Erythroblast (primary cell): ENCODE measurements at regions not wholly inside any gene's neighbourhood (a gene's known extent, or its start where the extent isn't known, plus 50 kb on each side); places are given as distances from the start of the nearest gene placed in this dataset.

Experiments
- DNase-seq, 2 experiments: peaks; one replicate each; lab custom pipeline; 2025; lab: John Stamatoyannopoulos, UW
- GATA1 ChIP-seq: IDR thresholded peaks from 2 replicates; pipeline ENCODE4 v1.6.1; 2011; ENCODE audit warnings: low read depth, mild to moderate bottlenecking, control low read depth, low read length, moderate library complexity
- POLR2A ChIP-seq: IDR thresholded peaks from 2 replicates; pipeline ENCODE4 v1.6.1; 2011; ENCODE audit warnings: mild to moderate bottlenecking, low read length

DNA sequence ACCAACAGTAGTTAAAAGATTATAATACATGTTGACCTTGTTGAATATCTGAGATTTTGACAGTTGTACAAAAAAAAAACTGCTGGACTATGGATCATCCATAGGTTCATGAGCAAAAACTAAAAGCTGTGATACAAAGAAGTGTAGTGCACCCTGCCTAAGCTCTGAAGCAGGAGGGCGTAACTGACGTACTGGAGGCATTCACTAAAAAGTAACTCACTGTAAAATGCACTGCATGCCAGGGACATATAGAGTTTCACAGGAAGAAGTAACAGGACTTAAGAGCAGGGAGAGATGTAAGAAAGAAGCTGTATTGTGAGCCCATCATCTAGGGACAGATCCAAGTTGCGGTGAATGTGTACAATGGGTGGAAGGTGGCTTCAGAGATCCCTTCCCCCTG lies 177.9 kb downstream of the IRS2 start:
- TF ChIP-seq GATA1 (no peak), POLR2A (no peak)
- no peak for DNase-seq

DNA sequence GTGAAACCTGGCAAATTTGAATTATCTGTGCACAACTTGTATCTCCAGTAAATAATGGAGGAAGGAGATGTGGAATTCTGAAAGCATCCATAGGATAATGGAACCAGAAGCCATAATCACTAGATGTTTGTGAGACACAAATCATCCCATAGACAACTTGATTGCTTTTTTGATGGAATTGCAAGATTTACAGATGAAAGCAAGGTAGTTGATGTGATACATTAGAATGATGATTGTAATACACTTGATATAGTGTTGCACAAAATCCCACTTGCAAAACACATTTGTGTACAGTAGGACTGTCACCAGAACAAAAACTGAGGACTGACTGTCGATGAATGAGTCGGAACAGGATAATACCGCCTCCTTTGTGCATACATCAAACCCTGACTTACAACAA lies 178.3 kb downstream of the IRS2 start:
- TF ChIP-seq POLR2A (no peak), GATA1 (no peak)
- DNase-seq, result no peak

DNA sequence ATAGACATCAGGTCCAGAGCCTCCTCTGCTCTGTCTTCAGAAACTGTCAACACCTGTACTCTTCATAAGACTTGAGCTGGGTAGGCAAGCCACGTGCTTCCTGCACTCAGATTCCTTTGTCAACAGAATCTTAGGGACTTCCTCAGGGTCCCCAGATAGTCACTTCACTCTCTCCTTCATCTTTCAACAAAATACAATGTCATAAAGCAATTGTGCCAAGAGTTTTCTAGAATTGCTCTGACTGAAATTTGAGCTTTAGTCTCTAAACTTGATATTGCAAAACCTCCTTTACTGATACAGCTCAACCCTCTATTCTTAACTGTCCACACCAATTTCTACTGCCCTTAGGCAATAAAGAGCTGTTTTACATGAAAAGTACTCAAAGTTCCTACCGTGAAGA lies 179.9 kb downstream of the IRS2 start:
- no peak for TF ChIP-seq GATA1
- no peak for TF ChIP-seq POLR2A
- DNase-seq, result no peak

DNA sequence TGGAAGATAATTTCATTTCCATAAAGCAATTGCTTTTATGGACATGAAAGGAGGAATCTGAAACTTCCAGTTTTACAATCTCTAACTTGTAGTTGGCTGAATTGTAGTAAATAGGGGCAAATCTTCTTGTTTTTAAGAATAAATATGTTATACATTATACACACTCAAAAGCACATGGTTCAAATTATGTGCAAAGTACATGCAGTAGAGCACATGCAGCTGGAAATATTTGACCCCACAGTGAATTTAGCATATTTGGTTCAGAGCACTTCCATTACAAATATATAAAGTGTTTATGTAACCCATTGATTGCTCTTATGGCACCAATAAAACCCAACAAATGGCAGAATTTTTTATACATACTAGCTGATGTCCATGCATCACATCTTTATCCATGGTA lies 180.5 kb downstream of the IRS2 start:
- no peak for DNase-seq
- no peak for TF ChIP-seq POLR2A
- no peak for TF ChIP-seq GATA1

DNA sequence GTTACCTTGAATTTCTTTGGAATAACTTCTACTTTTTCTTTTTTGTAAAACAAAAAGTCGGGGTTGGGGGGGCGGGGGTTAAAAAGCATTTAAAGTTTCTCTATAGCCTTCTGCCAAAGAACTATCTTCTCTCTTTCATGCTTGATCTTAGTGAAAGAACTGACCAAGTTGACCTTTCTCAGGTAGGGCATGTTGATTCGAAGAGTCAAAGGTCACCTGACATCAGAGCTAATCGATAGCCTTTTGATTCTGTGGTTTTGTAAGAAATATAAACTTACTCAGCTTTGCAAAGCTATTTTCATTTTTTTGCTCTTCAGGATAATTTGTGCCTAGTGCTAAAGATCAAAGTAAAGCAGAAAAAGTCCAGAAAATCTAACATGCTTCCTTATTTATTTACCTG lies 181.5 kb downstream of the IRS2 start:
- DNase-seq, result no peak
- TF ChIP-seq POLR2A, result no peak
- TF ChIP-seq GATA1, result no peak

DNA sequence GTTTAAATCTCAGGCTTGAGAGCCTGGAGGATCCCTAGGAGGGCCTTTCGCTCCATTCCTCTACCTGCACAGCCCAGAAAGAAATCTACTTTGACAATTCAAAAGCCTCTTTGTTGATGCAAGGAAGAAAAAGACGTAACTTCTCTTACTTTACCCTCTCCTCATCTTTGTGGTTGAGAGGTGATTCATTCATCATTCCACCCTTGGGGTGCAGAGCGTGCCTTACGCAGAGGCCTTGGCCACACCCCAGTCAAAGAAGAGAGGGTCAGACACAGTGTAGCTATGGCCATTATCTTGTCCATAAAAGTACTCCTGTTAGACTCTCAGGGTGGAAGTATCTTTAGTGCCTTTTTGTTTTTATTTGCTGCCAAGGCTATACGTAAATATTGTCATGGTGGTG lies 184.0 kb downstream of the IRS2 start:
- DNase-seq, result no peak
- no peak for TF ChIP-seq GATA1
- TF ChIP-seq POLR2A, result no peak

DNA sequence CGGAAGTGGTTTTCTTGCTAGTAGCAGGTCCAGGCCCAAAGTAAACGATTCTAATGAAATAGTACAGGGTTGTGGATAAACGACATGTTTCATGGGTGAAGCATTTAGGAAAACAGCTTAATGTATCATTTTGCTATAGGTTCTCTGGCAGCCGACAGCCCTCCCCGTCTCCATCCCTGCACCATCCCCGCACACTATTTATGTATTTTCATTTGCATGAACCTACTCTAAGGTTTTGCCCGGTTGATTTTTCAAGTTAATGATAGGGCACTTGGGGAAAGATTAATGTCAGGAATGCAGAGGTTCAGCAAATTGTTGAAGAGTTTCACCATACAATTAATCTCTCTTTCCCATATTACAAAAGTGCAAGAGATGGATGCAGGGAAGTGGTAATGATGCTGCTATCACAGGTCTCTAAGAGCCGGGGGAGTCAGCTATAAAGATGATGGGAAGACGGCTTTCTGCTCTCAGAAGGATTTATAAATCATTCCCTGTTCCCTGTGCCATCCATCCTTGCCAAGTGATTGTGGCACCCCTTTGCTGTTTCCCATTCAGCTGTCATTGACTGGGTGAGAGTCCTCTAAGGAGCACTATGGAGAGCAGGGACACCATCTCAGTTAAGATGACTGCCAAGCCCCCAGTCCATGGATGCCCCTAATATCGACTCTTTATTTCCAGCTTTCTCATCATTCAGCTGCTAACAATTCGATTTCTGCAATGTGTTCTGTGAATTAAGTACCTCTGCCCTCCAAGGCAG lies 186.3 kb downstream of the IRS2 start:
- DNase-seq, result no peak
- TF ChIP-seq POLR2A (no peak), GATA1 (no peak)

DNA sequence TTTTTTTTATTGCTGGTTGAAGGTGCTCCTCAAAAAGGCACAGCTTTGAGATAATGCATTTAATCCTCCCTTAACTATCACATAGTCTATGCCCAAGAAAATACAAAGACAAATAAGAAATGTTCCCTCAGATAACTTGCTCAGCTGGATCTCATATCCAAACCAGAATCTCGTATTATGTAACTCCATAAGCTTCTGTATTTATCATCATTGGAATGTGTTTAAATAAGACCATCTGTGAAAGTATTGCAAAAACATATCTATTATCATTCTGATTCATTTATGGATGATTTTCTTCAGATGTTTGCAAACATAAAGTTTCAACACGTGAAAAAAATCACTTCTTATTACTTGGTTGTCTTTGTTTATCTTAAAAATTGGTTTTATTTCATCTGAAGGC lies 190.9 kb downstream of the IRS2 start:
- DNase-seq, result no peak
- TF ChIP-seq POLR2A (no peak), GATA1 (no peak)

DNA sequence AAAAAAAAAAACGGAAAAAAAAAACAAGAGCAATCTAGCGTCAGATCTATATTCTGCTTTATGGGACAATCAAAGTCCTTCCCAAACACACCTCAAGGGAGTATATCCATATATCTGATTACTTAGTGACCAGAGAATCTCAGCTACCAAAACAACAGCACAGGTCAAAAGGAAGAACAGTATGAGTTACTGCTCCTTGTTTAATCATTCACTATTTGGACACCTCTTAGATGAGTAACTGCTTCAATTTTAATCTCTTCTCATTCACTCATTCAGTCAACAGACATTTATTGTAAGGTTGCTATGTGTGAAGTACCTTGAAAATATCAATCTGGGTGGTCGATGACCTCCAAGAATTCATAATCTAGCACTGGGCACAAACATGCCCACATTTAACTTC lies 193.2 kb downstream of the IRS2 start:
- TF ChIP-seq POLR2A (no peak), GATA1 (no peak)
- no peak for DNase-seq

DNA sequence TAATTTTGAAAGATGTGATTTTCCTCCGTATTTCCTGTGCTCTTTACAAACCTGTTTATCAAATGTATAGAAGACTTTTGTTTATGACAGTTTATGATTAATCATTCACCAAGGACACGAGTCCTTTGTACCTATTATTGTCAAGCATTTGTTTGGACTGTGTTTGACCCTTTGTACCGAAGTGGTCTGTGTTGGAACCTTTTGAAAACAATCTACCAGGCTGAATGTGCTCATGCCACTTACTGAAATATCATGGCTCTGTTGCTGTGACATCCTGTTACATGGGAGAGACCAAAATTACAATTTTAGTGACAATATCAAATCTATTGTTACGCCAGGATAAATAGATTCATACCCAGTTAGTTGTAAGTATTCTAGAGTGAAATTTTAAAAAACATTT lies 193.6 kb downstream of the IRS2 start:
- TF ChIP-seq POLR2A, result no peak
- no peak for TF ChIP-seq GATA1
- no peak for DNase-seq

DNA sequence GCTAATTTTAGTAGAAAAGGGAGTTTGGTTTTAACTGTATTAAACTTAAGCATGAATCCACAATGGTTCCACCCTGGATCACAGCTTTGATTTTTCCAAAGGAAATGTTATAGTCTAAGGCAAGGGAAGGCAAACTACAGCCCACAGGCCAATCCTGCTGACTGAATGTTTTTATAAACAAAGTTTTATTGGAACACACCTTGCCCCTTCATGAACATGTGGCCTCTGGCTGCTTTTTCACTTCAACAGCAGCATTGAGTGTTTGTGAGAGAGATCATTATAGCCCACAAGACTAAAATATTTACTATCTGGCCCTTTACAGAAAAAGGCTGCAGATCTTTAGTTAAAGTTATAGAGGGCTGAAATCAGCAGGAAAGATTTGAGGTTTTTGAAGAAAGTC lies 198.7 kb downstream of the IRS2 start:
- DNase-seq, result no peak
- no peak for TF ChIP-seq GATA1
- TF ChIP-seq POLR2A, result no peak

DNA sequence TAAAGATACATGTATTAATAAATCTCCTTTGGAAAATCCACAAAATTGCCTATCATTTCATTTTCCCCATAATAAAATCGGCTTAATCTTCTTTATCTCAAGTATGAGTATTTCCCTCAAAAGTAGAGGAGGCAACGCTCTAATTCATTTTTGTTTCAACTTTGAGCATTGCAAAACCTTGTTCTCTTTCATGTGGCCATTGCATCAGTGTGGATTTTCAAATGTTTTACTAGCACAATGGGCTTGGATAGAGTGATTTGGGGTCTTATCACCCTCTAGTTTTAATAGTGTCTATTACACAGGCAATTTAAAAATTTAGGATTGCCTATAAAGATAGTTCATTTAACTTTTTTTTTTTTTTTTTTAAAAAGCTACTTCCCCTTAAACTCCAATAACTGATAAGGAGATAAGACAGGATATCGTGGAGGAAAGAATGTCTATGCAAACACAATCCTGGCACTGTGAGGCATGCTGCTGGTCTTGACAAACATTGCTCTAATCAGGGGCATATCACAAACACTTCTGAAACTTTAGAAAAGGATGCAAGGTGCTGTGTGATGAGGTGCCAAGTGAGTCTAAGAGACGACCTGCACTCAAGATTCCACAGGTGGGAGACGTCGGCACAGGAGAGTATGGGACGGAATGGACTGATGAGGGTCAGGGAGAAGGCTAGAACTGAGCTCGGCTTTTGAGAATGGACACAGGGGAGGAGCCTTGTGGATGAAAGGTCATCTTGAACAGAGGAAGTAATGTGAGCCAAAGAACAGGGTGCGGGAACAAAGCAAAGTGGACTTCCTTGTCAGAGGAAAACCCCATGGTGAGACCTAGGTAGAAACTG lies 199.7 kb downstream of the IRS2 start:
- DNase-seq, result no peak
- TF ChIP-seq POLR2A (no peak), GATA1 (no peak)

DNA sequence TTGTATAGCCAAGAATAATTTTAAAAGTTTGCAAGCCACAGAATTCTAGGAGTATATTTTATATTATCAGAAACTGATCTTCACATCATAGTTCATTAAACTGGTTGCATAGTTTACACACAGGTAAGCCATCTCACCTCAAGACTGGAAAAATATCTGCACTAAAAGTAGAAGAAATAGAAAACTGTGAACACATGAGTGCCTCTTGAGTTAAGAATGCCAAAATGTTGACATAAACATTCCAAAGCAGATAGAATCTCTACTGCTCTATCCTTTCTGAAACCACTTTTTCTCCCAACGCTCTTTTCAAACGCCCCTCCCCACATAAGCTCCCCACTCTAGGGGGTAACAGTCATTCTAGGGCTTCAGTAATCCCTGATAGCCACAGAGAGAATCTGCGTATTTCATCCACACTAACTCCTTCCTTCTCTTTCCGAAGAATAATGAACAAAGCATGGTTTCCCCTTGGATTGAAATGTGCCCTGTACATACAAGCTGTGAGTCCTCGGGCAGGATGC lies 201.5 kb downstream of the IRS2 start:
- no peak for DNase-seq
- TF ChIP-seq GATA1, result no peak
- TF ChIP-seq POLR2A, result no peak

DNA sequence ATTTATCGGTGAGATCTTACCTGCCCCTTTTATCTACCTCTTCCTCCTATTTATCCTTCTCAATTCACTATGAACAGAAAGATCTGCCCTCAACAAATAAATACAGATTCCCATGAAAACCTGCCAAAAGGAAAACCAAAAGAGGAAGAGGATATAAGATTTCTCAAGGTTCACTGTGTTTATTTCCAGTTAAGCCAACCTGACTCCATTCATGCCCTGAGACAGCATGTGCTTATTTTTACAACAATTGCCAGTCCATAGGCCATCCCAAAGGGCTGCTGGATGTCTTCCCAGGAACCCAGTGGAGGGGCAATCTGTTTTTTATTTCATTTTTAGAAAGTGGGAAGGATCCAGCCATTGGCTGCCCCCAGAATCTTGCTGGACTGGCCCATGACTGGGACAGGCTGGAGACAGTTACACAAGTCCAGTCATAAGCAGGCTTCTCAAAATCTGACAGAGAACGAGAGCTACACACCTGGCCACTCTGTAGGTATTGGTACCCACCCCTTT lies 209.1 kb downstream of the IRS2 start:
- DNase-seq, result no peak
- no peak for TF ChIP-seq GATA1
- no peak for TF ChIP-seq POLR2A

DNA sequence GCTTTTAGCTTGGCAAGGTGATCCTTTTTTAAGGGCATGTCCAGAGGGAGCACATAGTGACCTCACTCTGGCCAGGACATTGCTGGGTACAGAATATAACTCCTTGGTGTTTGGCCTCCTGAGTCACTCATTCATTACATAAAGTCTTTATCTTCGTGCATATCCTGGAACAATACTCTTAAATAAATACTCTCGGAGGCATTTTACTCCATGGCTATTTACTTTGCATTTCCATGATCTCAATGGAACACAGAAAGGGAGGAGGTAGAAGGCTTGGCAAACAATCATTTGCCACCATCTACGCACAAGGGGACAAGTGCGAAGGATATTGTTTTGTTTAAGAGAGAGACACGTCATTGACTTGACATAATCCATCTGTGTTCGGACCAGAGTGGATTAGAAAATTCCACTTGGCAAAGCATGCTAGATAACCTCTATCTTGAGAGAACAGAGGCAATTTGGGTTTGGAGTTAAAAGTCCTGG lies 210.0 kb downstream of the IRS2 start:
- TF ChIP-seq GATA1 (no peak), POLR2A (no peak)
- DNase-seq, result no peak
